Ecto neural progenitor cell (in vitro differentiated cells): ENCODE measurements at regions not wholly inside any gene's neighbourhood (a gene's known extent, or its start where the extent isn't known, plus 50 kb on each side); places are given as distances from the start of the nearest gene placed in this dataset.

Experiments
- DNase-seq: peaks from one replicate; pipeline ENCODE4 v3.0.0-alpha.2; 2018; ENCODE audit warnings: low spot score

DNA sequence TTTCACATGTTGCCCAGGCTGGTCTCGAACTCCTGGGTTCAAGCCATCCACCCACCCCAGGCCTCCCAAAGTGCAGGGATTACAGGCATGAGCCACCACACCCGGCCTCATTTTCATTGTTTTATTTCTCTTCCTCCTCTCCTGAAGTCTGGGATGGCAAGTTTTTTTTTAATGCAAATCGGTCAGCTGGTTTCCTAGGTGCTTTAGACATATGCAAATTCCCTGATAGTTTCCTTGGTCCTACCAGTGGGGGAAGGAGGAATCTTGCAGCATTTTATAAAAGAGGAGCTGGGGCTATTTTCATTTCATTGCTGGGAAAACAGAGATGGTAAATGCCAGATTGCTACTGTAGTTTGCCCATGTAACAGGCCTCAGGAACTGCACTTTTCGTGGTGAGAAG is 179.4 kb downstream of the ACTL7B start:
- DNase-seq, result no peak

DNA sequence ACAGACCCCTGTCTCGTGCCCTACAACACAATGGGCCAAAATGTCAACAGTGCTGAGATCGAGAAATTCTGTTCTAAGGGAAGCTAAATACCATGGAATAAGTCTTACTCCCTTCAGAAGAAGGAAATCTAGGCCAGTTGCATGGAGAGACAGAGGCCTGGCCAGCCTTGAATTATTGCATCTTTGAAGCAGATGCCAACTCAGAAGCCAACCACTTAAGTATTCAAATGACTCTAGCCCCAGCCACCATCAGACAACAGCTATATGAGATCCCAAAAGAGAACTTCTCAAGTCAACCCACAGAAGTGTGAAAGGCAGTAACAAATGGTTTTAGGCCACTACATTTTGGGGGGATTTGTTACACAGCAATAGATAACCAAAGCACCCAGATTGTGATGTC is 180.1 kb downstream of the ACTL7B start:
- DNase-seq, result peak; percentile 4

DNA sequence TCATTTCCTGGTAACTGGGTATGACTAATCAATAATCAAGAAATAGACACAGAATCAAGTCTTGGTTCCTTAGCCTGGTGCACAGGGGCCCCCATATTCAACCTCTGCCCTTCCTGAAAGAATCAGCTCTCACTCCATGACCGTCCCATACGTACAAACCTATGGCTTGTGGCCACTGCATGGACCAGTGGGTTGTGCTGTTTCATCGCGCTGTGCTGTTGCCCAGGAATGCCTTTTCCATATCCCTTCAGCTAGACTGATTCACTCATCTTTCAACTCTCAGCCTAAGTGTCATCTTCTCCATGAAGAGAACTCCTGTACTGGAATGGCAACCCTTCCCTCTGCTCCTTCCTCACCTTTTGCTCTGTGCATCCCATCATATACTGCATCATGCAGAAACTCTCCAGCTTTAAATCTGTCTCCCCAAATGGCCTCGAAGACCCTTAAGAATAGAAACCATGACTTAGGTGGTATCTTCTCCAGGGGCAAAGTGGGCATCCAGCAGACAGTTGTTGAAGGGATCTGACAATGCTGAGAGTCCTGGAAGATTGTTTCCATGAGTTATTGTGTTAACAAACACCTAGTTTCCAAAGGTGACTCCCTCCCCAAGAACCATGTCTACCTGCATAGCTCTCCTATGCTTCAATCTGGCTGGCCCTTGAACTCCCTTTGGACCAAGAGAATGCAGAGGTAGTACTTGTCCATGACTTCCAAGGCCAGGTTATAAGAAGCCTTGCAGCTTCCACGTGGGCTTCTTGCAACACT is 180.8 kb downstream of the ACTL7B start:
- peak; percentile 12 for DNase-seq

DNA sequence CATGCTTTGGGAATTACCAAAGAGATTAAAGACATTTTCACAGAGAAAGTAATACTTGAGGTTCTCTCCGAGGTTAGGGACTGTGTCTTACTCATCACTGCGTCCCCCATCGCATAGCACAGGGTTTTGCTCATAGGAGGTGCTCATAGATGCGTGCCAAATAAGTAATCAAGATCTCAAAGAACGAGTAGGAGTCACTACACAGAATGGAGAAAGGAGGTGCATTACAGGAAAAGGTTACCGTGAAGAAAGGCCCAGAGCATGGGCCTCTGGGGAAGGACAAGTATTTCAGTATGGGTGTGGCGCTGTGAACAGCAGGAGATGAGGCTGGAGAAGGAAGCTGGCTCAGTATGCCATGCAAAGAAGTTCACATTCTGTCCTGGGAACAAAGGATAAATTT is 182.4 kb downstream of the ACTL7B start:
- DNase-seq, result peak; percentile 16

DNA sequence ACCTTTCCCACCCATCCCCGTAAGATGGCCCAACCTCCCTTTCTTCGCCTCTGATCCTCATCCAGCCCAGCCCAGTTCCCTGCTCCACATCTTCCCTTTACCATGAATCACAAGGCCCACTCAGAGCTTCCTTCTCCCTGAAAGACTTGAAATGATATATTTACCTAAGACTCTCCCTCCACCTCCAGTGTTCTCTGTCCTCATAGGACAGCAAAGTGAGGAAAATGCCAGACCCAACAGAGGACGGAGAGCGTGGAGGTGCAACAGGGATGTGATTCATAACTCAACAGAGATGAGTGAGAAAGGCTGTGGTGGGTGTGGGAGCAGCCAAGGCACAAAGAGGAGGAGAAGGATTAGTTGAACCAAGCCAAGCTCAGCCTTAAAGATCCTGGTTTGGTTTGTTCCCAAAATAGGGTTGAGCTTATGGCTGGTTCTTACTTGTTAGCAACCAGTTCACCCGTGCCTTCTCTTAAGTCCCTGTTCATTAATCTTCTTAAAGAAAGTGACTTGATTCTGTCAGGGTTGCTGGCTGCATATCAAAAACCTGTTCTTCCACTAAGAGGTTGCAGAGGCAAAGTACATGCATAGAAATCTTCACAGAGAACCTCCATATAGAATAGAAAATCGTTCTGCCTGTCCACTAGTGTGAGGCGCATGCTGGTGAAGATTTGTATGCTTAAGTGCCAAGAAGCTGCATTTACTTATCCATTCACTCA is 183.2 kb downstream of the ACTL7B start:
- DNase-seq, result peak; percentile 20

DNA sequence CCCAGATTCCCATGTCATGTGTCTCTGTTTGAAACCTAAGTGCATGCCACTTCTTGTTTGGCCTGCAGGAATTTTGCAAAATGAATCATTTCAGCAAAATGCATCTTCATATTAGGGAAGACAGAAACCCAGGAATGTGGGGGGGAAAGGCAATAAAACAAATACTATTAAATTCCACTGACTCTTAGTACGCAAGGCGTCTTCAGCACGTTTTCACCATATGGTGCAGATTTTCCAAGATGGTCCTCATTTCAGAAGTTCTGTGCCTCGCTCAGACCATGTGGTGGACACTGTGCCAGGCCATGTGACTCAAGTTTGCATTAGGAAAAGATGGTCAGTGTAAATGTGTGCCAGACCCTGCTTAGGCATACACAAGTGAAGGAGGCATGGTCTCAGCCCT is 184.0 kb downstream of the ACTL7B start:
- no peak for DNase-seq

DNA sequence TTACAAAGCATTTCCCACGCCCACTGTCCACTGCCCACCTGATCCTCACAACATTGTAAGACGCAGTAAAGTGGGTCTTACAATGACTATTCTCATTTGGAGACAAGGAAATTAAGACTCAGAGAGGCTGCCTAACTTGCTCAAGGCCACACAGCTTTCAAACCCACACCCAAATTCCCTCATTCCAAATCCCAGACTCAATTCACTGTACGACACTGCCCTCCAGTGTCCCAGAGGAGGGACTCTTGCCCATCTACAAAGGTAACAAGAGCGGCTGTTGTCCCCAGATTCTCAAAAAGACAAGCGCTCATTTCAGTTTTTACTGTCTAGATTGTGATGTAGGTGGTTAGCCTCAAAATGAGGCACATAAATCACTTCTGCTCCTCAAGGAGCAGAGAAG is 184.6 kb downstream of the ACTL7B start:
- DNase-seq, result peak; percentile 40

DNA sequence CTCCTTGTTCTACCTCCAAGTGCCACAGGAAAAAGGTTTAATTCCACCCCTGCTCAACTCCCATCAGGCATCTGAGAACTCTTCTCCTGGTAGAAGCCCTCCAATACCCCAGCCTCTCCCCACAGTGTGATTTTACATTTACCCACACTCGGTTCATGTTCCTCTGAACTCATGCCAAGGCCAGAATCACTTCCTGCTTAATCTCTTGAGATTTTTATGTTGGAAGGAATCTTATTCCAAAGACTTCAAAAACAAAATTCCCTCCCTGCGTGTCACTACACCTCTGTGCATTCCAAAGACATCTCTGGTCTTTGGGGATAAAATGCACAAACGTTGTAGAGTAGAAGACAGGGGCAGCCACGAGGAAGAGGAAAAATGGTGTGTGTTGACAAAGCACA is 186.8 kb downstream of the ACTL7B start:
- no peak for DNase-seq

DNA sequence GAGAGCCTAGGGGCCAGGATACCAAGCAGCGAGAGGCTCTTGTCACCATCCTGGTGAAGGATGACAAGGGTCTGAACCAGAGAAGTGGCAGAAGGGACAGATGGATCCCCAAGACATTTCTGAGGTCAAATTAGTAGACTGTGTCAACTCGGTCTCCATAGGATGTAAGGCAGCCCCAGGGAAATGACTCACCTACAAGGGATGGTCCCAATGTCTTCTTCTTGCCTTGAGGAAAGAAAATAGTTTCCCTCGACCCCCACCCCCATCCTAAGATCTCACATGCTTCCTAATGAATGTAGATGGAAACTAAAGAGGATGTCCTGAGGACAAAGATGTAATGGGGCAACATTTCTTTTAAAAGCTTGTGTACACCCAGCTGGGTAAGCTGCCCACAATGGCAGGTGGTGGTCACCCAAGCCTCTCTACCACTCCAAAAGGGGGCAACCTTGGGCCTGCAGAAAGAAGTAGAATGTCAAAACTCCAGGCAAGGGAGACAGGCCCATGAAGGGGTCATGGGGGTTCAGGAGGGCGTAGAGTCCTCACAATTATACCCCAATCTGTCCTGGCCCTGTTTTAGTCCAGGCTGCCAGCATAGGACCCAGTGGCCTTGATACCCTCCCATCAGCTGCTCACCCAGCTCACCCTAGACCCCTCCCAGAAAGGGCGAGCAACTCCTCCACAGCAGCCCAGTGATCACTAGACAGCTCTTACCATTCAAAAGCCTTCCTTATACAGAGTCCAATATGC is 187.4 kb downstream of the ACTL7B start:
- no peak for DNase-seq

DNA sequence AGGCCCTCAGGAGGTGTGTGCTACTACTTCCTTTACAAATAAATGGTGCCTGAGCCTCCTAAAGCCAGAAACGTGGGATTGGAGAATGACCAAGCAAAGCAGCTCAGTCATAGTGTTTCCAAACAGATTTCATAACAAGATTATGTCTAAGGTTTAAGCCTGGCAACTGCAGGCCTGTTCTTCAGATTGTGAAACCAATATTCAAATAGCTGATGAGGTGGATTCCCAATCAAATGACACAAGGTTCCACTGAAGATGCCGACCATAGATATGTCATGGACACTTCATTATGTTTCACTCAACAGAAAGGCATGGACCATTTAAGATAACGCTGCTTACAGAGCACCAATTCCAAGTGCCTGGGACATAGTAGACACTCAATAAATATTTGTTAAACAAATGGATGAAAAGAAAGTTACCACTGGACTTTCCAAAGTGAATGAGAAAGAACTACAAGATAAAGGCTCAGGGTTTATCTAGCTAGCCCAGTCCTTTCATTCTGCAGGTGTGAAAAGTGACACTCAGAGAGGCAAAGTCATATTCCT is 189.5 kb downstream of the ACTL7B start:
- DNase-seq, result no peak

DNA sequence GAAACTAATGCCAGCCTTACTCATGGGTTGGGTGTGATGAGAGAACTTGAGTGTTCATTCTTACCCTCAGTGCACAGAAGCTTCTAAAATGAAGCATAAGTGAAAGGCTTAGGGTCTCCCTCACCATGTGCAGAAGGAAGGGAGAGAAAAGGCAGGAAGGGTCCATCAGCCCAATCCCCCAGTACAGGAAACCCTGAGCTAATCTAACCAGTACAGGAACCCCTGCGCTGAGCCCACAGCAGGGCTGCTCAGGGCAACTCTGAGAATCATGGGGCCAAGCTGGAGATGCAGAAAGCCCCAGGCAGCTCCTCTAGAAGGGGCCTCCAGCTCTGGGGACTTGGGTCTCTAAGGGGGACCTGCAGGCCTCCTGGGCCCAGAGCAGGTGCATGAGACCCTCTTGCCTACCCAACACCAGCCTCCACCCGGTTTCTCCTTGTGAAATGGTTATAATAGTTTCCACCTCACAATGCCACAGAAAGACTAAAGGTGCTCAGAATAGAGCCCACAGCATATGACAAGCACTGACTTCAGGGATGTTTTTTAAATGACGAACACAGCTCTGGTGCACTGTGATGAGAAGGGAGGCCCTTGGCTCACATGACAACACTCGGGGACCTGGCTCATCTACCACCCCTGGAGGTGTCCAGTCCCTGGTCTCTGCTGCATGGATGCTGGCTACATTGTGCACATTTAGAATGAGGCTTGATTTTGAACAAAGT is 190.1 kb downstream of the ACTL7B start:
- DNase-seq, result peak; percentile 24

DNA sequence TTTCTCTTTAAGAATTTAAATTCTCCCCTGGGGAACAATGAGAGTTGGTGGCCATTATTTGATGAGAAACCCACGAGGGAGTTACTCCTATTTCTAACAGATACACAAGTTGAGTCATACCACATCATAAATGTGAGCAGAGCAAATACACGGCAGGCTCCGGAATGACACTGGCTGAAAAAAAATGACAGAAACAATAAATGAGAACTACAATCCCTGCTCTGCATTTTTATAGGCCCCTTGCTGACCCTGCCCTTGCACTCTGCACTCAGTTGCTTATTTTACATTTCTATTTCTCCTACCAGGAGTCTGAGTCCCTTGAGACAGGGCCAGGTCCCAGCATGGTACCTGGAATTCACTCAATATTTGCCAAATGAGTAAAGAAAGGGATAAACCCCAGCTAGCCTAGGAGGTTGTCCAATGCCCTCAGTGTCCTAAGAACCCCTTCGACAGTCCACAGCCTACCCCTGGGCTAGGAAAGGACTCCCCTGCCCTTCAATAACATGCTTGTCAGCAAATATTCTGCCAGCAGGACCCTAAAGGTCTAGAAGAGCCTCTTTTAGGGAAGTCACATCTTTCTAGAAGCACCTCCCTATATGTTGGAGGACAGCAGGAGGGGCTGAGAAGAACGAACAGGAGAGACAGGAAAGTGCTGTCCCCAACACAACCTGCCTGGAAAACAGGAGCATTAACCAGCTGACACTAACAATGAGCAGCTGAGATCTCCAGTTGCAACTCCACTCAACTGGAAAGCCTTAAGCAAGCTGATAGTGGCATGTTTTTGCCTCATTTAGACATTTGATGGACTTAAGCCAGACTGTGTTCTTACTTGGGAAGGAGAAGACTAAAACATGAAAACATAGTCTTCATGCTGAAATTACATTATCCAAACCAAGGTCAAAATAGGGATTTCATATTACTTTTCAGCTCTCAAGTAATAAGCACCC is 191.2 kb downstream of the ACTL7B start:
- no peak for DNase-seq

DNA sequence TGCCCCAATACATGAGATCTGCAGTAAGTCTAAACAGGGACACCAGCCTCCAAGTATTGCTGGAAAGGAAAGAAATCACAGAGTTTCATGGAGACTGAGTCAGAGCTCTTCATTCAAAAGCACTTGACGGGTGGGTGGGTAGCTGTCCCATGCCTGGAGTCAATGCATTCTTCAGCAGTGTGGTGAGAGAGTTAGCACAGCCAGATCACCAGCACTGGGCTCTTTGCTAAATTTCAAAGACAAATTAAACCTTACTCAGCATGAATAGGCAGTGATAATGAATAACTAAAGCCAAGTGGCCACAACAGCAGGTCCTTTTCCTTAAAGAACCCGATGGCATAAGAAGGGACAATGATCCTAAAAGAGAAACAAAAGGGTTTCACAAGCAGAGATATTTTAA is 192.4 kb downstream of the ACTL7B start:
- DNase-seq, result no peak

DNA sequence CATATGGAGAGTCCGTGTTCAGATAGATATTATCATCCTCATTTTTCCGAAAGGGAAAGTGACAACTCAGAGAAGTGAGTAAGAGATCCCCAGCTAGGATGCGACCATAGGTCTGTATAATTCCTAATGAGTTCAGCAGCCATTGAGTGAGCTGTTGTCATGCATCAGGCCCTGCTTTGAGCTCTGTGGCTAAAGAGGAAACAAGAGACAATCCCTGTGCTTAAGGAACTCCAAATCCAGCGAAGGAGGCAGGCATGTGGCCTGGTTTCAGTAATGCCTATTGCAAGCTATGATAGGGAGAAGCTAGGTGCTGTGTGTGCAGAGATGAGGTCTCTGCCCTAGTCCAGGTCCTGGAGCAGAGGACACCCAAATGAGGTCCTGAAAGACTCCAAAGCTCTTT is 192.8 kb downstream of the ACTL7B start:
- no peak for DNase-seq

DNA sequence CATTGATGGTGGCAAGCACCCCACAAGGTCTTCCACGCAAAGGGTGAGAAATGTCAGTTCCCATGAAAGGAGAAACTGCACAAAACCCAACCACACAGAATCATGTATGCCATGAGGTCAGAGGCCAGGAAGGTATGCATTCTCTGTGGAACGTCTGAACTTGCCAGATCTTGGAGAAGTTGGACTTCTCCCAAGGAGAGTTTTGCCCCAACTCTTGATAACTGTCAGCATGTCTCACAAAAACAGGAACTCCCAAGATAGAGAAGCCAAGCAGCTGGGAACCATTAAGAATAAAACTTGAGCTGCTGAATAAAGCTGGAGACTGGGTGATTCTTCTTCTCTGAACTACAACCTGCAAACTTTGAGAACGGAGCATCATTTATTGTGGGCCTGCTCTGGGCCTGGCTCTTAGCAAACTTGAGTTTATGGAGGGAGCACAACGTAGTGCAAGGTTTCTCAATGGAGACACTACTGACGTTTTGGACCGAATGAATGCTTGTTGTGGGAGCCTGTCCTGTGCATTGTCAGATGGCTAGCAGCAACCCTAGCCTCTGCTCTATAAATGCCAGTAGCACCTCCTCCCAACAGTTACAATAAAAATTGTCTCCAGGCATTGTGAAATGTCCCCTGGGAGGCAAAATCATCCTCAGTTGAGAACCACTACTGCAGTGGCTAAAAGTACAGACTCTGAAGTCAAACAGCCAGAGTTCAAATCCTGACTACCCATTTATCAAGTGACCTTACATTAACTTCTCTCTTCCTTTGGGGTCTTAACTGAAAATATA is 193.5 kb downstream of the ACTL7B start:
- DNase-seq, result no peak

DNA sequence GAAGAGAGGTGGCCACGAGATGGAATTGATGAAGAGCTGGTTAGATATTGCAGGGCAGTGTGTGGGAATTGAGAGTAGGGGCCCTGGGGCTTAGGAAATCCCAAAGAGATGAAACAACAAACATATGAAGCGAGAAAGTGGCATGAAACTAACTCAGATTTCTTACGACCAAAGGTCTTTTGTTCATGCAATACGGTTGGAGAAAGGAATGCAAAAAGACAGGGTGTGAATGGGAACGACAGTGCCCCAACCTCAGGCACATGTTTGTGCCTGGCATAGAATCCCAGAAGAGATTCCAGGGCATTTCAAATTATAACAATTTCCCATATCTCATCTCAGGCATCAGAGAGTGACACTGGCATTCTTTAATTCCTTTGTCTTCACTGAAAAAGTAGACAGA is 199.2 kb downstream of the ACTL7B start:
- no peak for DNase-seq

DNA sequence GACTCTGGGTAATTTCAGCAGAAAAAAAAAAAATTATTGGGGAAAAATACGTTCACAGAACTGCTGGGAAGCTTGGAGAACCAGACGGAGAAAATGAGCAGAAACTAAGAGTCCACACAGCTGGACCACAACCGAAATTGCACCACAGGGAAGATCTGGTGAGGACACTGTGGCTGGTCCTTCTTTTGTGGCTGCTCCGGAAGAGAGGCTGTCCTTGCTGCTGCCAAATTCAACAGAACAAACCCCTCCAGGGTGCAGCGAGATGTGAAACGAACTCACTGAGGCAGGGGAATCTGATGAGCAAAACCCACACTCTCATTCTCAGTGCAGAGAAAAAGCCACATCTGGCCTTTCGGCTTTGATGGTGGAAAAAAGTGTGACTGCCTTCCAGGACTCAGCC is 200.0 kb downstream of the ACTL7B start:
- DNase-seq, result no peak

DNA sequence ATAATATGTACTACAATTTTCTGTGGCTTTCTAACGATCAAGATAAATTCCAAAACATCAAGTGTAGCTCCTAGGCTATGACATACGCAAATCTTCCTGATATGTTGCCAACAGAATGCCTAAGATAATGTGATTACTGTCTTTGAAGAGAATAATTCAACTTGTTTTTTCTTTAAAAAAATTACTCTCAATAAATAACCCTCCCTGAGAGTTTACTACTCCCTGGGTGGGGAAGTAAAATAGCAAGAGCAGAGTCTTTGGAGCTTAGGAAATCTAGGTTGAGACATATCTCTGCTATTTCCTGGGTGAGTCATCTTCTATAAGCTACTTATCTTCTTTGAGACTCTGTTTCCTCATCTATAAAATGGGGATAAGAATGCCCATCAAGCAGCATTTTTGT is 201.2 kb downstream of the ACTL7B start:
- DNase-seq, result no peak

DNA sequence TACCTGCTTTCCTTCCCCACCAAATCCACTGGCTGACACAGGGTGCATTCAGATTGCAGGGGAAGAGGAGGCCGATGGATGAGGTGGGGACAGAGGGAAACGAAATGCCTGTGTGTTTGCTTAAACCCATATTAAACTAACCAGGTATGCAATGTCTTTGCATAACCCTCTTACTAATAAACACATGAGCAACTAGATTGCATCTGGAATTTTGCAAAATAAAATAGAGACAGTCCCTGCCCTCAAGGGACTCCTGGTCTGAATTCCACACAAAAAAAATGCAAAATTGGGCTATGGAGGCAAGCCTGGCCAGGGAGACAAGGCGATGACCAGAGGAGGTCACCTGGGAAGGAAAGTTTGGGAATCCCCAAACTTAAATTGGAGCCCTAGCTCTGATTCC is 202.9 kb downstream of the ACTL7B start:
- DNase-seq, result no peak

DNA sequence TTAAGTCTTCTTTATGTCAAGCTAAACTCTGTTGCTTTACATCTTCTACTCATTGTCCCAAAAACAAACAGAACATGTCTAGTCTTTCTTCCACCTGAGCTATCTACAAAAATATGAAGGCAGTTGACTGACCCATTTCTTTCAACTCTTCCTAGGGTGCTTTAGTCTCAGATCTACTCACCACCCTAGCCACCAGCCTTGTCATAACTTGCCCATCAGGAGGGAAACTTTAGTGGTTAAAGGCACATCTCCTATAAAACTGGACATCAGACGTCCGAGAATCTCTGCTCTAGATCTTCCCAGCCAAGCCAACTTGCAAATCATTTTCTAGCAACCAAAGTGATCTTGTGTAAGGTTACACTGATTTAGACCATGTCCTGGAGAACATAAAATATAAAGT is 205.0 kb downstream of the ACTL7B start:
- DNase-seq, result no peak
